Muscle layer of duodenum (tissue), 2 donors: ENCODE measurements at regions not wholly inside any gene's neighbourhood (a gene's known extent, or its start where the extent isn't known, plus 50 kb on each side); places are given as distances from the start of the nearest gene placed in this dataset.
A peak's percentile ranks its signal among the peaks of the same experiment; 100 is the strongest.

Source experiments
- H3K27ac ChIP-seq: one replicate; pipeline ENCODE4 v1.7.0; 2013; ENCODE audit warnings: mild to moderate bottlenecking, low read length
- H3K27me3 ChIP-seq: one replicate; pipeline ENCODE4 v1.7.0; 2013; ENCODE audit warnings: low read depth, mild to moderate bottlenecking, control low read depth, low read length
- H3K36me3 ChIP-seq, 2 donors: one replicate each; pipeline ENCODE4 v1.7.0; 2013; ENCODE audit warnings: low read length in 2 of 2, control low read depth in 1 of 2, mild to moderate bottlenecking in 1 of 2; ENCODE audit not compliant: insufficient read depth in 2 of 2, control insufficient read depth in 1 of 2
- H3K4me1 ChIP-seq, 2 donors: one replicate each; pipeline ENCODE4 v1.7.0; 2013; ENCODE audit warnings: low read length in 2 of 2, mild to moderate bottlenecking in 2 of 2, control low read depth in 1 of 2, moderate library complexity in 1 of 2; ENCODE audit not compliant: insufficient read depth in 2 of 2, control insufficient read depth in 1 of 2
- H3K4me3 ChIP-seq, 2 donors: one replicate each; pipeline ENCODE4 v1.7.0; 2013; ENCODE audit warnings: low read length in 2 of 2, low read depth in 1 of 2, mild to moderate bottlenecking in 1 of 2
- H3K9me3 ChIP-seq, 2 donors: one replicate each; pipeline ENCODE4 v1.7.0; 2013; ENCODE audit warnings: low read length in 2 of 2, control low read depth in 1 of 2, mild to moderate bottlenecking in 1 of 2; ENCODE audit not compliant: control insufficient read depth in 1 of 2
- donor health status: healthy.

- no peak overlapping the region for H3K27ac ChIP-seq
- peaks cover 0 to 16% of the 10 kb centered on the region in 2 donors for H3K4me1 ChIP-seq
- H3K4me3 ChIP-seq, result peak overlapping the region in 1 of 2 donors; percentile 31
- no peaks in the 10 kb centered on the region for H3K9me3 ChIP-seq
- H3K27me3 ChIP-seq, result no peaks in the 10 kb centered on the region
- no peaks in the 10 kb centered on the region for H3K36me3 ChIP-seq
These were observed 249.3 kb upstream of the PFKP start for GRCh38 chr10:2817940-2818636.

- H3K27ac ChIP-seq, result no peak overlapping the region
- no peaks in the 10 kb centered on the region for H3K36me3 ChIP-seq
- no peak overlapping the region for H3K4me3 ChIP-seq
- H3K4me1 ChIP-seq, result peaks cover 0 to 16% of the 10 kb centered on the region in 2 donors
- H3K9me3 ChIP-seq, result no peaks in the 10 kb centered on the region
- H3K27me3 ChIP-seq, result no peaks in the 10 kb centered on the region
These were observed 253.7 kb upstream of the PFKP start for GRCh38 chr10:2813693-2814092.

GRCh38 chr10:2813286-2813685, 254.1 kb upstream of the PFKP start:
- no peak overlapping the region for H3K27ac ChIP-seq
- H3K4me1 ChIP-seq, result peaks cover 0 to 12% of the 10 kb centered on the region in 2 donors
- H3K27me3 ChIP-seq, result no peaks in the 10 kb centered on the region
- no peaks in the 10 kb centered on the region for H3K36me3 ChIP-seq
- H3K9me3 ChIP-seq, result no peaks in the 10 kb centered on the region
- no peak overlapping the region for H3K4me3 ChIP-seq

- Histone ChIP-seq H3K27me3 (no peaks in the 10 kb centered on the region), H3K9me3 (no peaks in the 10 kb centered on the region), H3K36me3 (no peaks in the 10 kb centered on the region), H3K4me1 (peaks cover 0 to 5% of the 10 kb centered on the region in 2 donors), H3K4me3 (no peak overlapping the region), H3K27ac (no peak overlapping the region)
These were observed 254.7 kb upstream of the PFKP start for GRCh38 chr10:2812631-2813030.

- H3K36me3 ChIP-seq, result no peaks in the 10 kb centered on the region
- no peak overlapping the region for H3K27ac ChIP-seq
- H3K27me3 ChIP-seq, result no peaks in the 10 kb centered on the region
- peaks cover 0 to 6% of the 10 kb centered on the region in 2 donors for H3K9me3 ChIP-seq
- H3K4me1 ChIP-seq, result no peaks in the 10 kb centered on the region
- H3K4me3 ChIP-seq, result no peak overlapping the region
These were observed 267.2 kb upstream of the PFKP start for GRCh38 chr10:2800178-2800577.

- Histone ChIP-seq H3K4me1 (no peaks in the 10 kb centered on the region), H3K27ac (no peak overlapping the region)
These were observed 268.9 kb upstream of the PFKP start for GRCh38 chr10:2798336-2799022.

GRCh38 chr10:2791774-2792443, 275.4 kb upstream of the PFKP start:
- H3K36me3 ChIP-seq, result no peaks in the 10 kb centered on the region
- no peak overlapping the region for H3K4me3 ChIP-seq
- H3K27me3 ChIP-seq, result no peaks in the 10 kb centered on the region
- peaks cover 0 to 2% of the 10 kb centered on the region in 2 donors for H3K9me3 ChIP-seq
- H3K27ac ChIP-seq, result no peak overlapping the region
- no peaks in the 10 kb centered on the region for H3K4me1 ChIP-seq

More at GRCh38 chr10:2798336-2799022, 268.9 kb upstream of the PFKP start:
- Histone ChIP-seq H3K27me3 (no peaks in the 10 kb centered on the region), H3K9me3 (peaks cover 0 to 6% of the 10 kb centered on the region in 2 donors), H3K36me3 (no peaks in the 10 kb centered on the region), H3K4me3 (no peak overlapping the region)

- Histone ChIP-seq H3K36me3 (no peaks in the 10 kb centered on the region), H3K9me3 (no peaks in the 10 kb centered on the region)
These were observed 276.8 kb upstream of the PFKP start for GRCh38 chr10:2790396-2791188.

GRCh38 chr10:2786251-2786650, 281.1 kb upstream of the PFKP start:
- H3K36me3 ChIP-seq, result no peaks in the 10 kb centered on the region
- no peak overlapping the region for H3K27ac ChIP-seq
- no peaks in the 10 kb centered on the region for H3K4me1 ChIP-seq
- no peaks in the 10 kb centered on the region for H3K9me3 ChIP-seq
- no peaks in the 10 kb centered on the region for H3K27me3 ChIP-seq
- no peak overlapping the region for H3K4me3 ChIP-seq

More at GRCh38 chr10:2790396-2791188, 276.8 kb upstream of the PFKP start:
- Histone ChIP-seq H3K27me3 (no peaks in the 10 kb centered on the region), H3K4me1 (no peaks in the 10 kb centered on the region), H3K27ac (no peak overlapping the region), H3K4me3 (no peak overlapping the region)

- Histone ChIP-seq H3K4me3 (no peak overlapping the region), H3K36me3 (no peaks in the 10 kb centered on the region), H3K9me3 (no peaks in the 10 kb centered on the region), H3K27me3 (no peaks in the 10 kb centered on the region), H3K4me1 (no peaks in the 10 kb centered on the region), H3K27ac (no peak overlapping the region)
These were observed 282.6 kb upstream of the PFKP start for GRCh38 chr10:2784766-2785165.

GRCh38 chr10:2782950-2783349, 284.4 kb upstream of the PFKP start:
- Histone ChIP-seq H3K36me3 (no peaks in the 10 kb centered on the region), H3K9me3 (no peaks in the 10 kb centered on the region), H3K4me1 (no peaks in the 10 kb centered on the region), H3K27me3 (no peaks in the 10 kb centered on the region), H3K4me3 (no peak overlapping the region), H3K27ac (no peak overlapping the region)
